LoVo (cell line): ENCODE measurements at regions not wholly inside any gene's neighbourhood (a gene's known extent, or its start where the extent isn't known, plus 50 kb on each side); places are given as distances from the start of the nearest gene placed in this dataset.
"Not testable (repeated sequence)": the region's sequence is repeated elsewhere in the genome, so short reads cannot be mapped to it uniquely, and the experiment has no call there.

ENCODE experiments used
- DNase-seq: peaks from one replicate; pipeline ENCODE4 v3.0.0-alpha.2; 2016; ENCODE audit warnings: low spot score

DNA sequence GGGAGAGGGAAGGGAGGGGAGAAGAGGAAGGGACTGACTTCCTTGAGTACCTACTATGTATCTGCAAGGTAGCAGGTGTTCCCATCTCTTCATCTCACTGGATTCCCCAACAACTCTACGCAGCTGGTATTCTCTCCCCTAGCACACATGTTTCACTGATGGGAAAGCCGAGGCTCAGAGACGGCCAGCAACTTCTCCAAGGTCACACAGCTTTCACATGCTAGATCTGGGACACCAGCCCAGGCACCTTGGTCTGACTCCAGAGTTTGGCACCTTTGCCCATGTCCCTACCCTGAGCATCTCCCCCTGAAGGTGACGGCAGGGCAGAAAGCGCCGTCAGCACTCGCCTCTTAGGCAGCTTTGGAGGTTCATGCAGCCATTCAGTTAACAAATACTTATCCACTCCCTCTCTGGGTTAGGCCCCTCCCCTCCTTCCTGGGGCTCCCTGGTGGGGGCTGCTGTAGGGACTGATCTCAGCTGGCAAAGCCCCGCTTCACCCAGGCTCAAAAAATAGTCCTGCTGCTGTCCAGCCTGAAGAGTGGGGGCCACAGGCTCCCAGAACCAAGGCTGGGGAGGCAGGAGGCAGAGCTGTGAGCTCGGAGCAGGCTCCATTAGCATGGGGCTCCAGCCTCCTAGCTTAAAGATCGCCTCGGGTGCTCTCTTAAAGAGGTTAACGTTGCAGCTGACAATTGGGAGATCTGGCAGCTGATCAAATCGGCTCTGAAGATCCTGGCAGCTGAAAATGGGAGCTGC, 79.4 kb downstream of the IGLL1 start:
- no peak for DNase-seq

GRCh38 chr22:23499845-23500500, 80.1 kb downstream of the IGLL1 start:
- DNase-seq: no peak

DNA sequence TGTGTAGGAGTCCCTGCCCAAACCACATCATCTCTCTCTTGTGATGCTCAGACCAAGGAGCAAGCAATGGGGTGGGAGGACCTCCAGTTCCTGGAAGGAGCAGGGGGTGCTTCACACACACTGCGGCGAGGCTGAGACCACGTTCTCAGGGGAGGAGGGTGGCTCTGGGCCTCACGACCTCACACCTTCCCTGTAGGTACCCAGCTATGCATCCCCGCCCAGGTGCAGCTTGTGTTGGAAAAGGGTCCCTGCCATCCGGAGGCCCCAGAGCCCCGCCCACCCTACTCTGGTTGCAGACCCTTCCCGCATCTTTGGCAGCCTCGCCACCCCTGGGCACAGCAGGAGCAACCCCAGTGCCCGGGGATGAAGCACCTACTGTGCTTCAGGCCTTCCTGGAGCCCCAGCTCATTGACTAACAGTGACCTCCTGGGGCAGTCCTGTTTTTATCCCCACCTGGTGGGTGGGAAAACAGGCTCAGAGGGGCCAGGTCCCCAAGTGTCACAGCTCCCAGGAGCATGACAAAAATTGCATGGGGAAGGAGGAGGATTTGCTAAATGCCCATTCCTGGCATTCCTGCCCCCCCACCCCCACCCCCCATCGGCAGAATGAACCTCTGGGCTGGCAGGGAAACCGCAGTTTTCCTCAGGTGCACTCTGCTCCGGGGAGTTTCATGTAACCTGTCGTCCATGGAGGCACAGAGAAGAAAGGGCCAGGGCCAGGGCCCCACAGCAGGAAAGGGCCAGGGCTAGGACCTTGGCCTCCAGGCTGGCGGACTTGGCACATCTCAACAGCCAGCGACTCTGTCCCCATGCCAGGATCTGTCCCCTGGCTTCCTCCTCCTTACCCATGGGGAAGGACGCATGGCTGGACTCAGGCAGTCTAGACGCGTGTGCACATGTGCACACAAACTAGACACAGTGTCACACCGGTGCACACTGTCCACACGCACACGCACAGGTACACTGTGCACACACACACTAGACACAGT, 81.0 kb downstream of the IGLL1 start:
- no peak for DNase-seq

DNA sequence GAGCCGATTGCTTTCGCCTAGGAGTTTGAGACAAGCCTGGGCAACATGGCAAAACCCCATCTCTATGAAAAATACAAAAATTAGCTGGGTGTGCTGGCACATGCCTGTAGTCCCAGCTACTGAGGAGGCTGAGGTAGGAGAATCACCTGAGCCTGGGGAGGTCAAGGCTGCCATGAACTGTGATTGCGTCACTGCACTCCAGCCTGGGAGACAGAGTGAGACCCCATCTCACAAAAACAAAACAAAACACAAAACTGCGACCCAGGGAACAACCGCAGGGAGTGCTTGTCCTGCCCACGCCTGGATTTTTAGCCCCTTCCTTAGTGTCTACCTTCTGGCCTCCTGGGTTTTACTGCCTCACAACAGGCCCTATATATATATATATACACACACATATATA, 82.2 kb downstream of the IGLL1 start:
- not testable (repeated sequence) for DNase-seq

DNA sequence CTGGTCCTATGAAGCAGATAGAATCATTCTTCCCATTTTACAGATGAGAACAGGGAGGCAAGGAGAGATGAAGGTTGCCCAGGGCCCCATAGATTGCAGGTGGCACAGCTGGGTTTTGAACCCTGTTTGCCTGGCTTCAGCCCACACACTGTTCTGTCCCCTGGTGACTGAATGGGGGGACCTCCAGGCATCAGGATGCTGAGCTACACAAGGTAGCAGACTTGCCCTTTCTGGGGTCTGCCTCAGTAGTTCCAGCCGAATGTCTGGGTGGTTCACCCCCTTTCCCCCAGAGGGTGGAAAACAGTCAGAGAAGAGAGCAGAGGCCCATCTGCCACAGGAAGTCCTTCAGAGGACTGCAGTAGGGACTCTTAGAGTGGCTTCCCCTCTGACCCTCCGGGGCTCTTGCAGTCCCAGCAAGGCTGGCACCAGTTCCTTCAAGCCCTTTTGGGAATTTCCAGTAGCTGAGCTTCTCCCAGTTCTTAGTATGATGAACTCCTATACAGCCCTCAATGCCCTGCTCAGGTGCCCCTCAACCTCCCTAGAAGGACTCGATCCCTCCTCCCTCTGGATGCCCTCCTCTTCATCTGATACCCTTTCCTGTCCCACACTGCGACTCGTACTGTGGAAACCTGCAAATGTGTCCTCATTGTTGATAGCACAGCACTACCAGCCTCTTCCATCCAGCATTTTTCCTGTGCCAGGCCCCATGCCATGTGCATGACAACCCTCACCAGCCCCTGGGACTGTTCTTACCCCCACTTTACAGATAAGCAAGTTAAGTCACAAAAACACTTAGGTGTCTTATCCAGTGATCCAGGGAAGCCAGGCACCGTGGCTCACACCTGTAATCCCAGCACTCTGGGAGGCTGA, 82.8 kb downstream of the IGLL1 start:
- no peak for DNase-seq

DNA sequence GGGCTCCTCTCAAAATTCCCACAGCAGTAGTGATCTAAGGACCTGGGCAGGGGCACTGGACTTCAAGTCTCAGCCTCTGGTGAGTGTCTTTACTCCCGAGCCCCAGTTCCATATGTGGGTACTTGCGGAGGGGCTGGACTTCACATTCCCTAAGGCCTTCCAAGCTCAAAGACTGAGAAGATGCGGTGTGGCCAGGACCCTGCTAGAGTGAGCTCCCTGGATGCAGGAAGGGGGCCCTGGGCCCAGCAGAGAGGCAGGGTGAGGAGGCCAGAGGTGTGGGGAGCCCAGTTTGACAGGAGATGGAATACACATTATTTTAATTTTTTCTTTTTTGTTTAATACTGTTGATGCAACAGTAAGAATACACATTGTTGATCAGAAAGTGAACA, 83.7 kb downstream of the IGLL1 start:
- no peak for DNase-seq

DNA sequence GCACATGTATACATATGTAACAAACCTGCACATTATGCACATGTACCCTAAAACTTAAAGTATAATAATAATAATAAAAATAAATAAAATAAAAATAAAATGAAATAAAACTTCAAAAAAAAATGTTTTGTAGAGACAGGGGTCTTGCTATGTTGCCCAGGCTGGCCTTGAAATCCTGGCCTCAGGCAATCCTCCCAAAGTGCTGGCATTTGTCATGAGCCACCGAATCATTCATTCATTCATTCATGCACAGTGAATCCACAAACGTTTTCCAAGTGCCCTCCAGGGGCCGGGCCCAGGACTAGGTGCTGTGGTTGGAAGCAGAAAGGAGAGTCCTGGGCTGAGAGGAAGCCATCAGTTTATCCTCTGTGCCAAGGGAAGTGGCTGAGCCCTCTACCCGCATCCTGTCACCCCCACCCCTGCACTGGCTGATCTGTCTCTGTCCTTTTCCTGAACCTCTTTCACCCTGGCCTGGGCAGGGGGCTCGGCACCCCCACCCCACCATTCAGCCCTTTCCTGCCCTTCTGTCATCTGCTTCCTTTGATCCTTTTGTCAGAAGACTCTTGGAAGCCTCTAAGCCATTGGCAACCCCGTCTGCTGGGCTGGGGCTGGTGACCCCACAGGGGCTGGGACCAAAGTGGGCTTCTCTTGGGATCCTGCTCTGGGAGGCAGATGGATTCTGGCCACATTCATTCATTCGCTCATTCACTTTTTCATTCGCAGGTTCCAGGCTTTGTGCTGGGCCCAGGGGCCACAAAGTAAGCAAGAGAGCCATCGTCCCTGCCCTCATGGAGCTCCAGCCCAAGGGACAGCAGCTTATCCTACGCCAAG, 84.3 kb downstream of the IGLL1 start:
- DNase-seq: no peak

GRCh38 chr22:23494930-23495266, 85.2 kb downstream of the IGLL1 start:
- no peak for DNase-seq

DNA sequence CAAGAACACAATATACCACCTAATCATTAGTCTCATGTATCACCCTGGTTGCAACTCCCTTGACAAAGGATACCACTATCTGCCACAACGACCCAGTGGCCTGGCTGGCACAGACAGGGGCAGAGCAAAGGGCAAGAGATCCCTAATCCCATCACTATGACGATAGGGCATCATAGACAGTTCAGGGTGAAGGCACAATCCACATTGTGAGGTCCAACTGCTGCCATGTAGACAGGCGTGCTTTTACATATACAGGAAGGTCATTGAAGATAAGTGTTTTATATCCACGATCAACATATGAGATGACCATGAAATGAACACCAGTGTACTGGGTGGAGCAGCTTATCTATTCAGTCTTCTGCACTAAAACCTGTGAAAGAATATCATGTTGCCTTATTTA, 94.6 kb downstream of the IGLL1 start:
- DNase-seq: no peak

DNA sequence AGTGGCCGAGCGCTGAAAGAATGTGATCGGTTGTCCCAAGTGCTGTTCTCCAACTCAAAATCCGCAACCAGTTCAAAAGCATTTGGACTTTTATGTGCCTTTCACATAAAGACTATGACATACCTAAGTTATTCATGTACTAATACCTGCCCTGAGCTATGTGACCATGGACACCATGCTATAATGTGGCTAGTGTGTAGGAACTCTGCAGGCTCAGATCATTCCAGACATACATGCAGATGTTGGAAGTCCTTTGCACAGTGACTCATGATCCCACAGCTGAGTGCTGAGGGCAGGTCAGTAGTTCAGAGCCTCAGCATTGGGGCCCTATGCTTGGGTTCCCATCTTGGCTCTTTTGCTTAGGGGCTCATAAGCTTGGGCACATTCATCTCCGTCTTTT, 95.4 kb downstream of the IGLL1 start:
- no peak for DNase-seq

DNA sequence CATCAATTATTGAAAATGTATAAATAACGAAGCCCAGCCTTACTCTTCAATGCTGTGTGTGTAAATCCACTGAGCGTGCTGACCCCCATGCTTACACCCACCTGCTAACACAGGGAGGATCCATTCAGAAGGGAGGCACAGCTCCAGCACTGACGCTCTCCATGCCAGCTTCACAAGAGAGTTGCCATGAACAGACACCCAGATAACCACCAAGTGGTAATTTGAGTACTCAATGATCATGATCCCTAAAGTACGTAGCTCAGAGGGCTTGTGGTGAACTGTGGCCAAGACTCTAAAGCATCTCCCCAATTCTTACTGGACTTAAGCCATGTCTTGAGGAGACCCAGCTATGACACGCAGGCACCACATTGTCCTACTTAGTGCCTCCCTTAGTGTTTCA, 98.7 kb downstream of the IGLL1 start:
- no peak for DNase-seq

GRCh38 chr22:23478175-23478574, 101.9 kb downstream of the IGLL1 start:
- DNase-seq: peak; percentile 14

DNA sequence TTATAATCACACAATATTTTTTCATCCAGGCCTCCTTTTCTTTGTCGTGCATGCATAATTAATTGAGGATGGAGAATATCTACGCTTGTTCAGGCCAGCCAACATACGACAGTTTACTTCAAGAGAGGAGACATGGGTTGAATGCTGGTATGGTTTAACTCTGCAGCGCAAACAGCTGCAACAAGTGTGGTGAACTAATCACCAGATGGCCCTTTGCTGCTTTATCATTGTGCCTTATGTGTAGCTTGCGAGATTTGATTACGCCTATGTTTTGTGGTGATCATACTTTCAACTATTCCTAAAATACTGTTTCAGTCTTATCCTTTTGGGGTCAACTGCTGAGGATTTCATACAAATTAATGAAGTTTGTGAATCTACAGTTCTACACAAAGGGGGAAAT, 105.6 kb downstream of the IGLL1 start:
- DNase-seq: not testable (repeated sequence)

DNA sequence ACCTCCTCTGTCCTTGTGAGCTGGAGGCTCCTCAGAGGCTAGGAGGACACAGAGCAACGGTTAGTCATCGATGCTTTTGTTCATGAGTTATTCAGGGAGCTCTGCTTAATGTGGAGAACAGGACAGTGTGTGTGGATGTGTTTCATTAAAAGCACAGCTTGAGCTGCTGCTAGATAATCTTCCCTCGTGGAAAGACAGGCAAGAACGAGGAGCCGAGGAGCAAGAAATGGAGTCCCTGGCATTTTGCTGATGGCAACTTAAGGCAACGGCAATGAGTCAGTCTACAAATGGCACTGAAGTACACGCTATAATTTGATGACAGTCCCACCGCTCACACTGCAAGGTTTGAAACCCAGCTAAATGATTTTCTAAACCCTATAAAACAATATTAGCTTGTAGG, 106.2 kb downstream of the IGLL1 start:
- no peak for DNase-seq

GRCh38 chr22:23472376-23472775, 107.7 kb downstream of the IGLL1 start:
- DNase-seq: not testable (repeated sequence)

DNA sequence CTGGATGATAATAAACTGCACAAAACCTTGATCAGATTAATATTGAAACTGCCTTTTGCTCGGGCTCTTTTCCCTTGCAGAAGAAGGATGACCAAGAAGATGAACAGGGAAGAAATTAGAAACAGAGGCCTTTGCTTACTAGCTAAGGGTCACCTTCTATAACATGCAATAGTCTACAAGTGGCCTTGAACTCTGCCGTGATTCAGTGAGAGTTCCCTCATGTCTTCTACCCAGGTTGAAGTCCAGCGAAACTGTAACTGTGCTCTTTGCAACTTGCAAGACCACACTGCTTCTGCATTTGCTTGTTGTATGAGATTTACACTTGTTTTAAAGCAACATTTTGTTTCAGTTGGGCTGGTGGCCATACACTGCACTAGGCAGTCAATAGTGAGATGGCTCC, 108.4 kb downstream of the IGLL1 start:
- no peak for DNase-seq

- no peak for DNase-seq
These were observed 109.2 kb downstream of the IGLL1 start for GRCh38 chr22:23470811-23471389.

GRCh38 chr22:23467721-23468294, 112.3 kb downstream of the IGLL1 start:
- no peak for DNase-seq

- no peak for DNase-seq
These were observed 113.7 kb downstream of the IGLL1 start for GRCh38 chr22:23466351-23466750.

GRCh38 chr22:23464796-23465195, 115.3 kb downstream of the IGLL1 start:
- DNase-seq: not testable (repeated sequence)
